ENCODE measurements at regions not wholly inside any gene's neighbourhood (a gene's known extent, or its start where the extent isn't known, plus 50 kb on each side); places are given as distances from the start of the nearest gene placed in this dataset.

DNA sequence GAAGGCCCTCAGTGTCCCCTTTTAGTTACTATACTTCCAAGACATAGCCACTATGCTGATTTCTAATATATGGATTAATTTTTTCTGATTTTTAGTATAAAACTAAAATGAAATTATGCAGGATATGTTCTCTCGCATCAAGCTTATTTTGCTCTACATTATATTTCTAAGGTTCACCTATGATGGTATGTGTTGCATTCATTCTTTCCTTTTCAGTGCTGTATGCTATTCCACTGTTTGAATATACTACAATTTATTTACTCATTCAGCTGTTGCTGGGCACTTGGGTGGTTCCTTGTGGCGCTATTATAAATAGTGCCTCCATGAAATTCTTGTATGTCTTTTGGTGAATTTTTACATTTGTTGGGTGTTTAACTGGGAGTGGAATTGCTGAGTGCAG lies 230.3 kb downstream of the ATG4C start:
- ATAC-seq = no peak
- TF ChIP-seq, protein P1, sequence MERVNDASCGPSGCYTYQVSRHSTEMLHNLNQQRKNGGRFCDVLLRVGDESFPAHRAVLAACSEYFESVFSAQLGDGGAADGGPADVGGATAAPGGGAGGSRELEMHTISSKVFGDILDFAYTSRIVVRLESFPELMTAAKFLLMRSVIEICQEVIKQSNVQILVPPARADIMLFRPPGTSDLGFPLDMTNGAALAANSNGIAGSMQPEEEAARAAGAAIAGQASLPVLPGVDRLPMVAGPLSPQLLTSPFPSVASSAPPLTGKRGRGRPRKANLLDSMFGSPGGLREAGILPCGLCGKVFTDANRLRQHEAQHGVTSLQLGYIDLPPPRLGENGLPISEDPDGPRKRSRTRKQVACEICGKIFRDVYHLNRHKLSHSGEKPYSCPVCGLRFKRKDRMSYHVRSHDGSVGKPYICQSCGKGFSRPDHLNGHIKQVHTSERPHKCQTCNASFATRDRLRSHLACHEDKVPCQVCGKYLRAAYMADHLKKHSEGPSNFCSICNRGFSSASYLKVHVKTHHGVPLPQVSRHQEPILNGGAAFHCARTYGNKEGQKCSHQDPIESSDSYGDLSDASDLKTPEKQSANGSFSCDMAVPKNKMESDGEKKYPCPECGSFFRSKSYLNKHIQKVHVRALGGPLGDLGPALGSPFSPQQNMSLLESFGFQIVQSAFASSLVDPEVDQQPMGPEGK (CRISPR knock-in tag; IDR thresholded peaks at IDR 0.05; ENCODE audit: borderline replicate concordance) = no peak
- TF ChIP-seq BACH2 (CRISPR knock-in tag; IDR thresholded peaks at IDR 0.05; ENCODE audit: borderline replicate concordance) (no peak), ZNF70 (CRISPR knock-in tag; IDR thresholded peaks at IDR 0.05) (no peak)

DNA sequence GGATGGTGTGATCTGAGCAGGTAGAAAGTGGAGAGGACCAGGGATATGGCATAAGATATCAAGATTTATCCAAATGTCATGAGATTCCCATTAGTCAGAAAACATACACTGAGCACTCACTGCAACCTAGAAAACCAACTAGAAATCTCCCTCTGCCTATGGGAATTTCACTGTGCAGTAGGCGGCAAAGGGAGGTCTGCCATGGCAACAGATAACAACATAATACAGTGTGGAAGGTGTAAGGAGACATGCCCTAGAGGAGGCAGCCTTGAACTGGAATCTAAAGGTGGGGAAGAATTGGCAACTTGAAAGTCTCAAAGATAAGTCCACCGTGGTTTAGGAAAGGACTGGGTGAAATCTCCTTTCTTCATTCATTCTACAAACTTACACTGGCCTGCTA lies 238.4 kb downstream of the ATG4C start:
- no peak for ATAC-seq
- no peak for TF ChIP-seq BACH2 (CRISPR knock-in tag; IDR thresholded peaks at IDR 0.05; ENCODE audit: borderline replicate concordance)
- no peak for TF ChIP-seq TOX (CRISPR knock-in tag; IDR thresholded peaks at IDR 0.05; ENCODE audit: borderline replicate concordance)
- TF ChIP-seq ZNF565 (CRISPR knock-in tag; conservative IDR thresholded peaks at IDR 0.05; ENCODE audit: low read depth) = no peak

DNA sequence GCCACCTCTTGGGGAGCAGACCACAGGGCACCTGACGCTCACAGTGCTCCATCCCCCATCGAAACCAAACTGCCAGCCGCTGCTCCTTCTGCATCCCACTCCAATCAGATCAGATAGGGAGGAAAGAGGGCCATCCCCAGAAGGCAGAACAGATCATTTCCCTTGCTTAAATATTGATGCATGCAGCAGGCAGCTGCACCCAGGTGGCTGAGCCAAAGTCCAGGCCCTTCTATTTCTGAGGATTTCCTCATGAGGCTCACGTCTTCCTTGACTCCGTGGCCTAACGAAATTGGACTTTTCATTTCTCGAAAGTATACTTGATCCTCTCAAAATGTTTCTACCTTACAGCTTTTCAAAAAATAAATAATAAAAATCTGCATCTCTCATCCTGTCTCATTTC lies 239.2 kb downstream of the ATG4C start:
- no peak for ATAC-seq
- TF ChIP-seq ESRRG (CRISPR knock-in tag; IDR thresholded peaks at IDR 0.05) = no peak
- TF ChIP-seq, protein P1 (CRISPR knock-in tag; IDR thresholded peaks at IDR 0.05; ENCODE audit: borderline replicate concordance) = no peak
- TF ChIP-seq, protein P2, sequence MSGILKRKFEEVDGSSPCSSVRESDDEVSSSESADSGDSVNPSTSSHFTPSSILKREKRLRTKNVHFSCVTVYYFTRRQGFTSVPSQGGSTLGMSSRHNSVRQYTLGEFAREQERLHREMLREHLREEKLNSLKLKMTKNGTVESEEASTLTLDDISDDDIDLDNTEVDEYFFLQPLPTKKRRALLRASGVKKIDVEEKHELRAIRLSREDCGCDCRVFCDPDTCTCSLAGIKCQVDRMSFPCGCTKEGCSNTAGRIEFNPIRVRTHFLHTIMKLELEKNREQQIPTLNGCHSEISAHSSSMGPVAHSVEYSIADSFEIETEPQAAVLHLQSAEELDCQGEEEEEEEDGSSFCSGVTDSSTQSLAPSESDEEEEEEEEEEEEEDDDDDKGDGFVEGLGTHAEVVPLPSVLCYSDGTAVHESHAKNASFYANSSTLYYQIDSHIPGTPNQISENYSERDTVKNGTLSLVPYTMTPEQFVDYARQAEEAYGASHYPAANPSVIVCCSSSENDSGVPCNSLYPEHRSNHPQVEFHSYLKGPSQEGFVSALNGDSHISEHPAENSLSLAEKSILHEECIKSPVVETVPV (CRISPR knock-in tag; IDR thresholded peaks at IDR 0.05) = no peak
- no peak for TF ChIP-seq ZFP3 (CRISPR knock-in tag; IDR thresholded peaks at IDR 0.05)
- TF ChIP-seq RARB (CRISPR knock-in tag; IDR thresholded peaks at IDR 0.05) = no peak
- TF ChIP-seq SNAI2 (CRISPR knock-in tag; IDR thresholded peaks at IDR 0.05) = no peak
- no peak for TF ChIP-seq ZNF8 (CRISPR knock-in tag; IDR thresholded peaks at IDR 0.05)
- no peak for TF ChIP-seq TSHZ2 (CRISPR knock-in tag; IDR thresholded peaks at IDR 0.05)

- TF ChIP-seq ZC3H10 (CRISPR knock-in tag; IDR thresholded peaks at IDR 0.05) (no peak), ZFP30 (CRISPR knock-in tag; IDR thresholded peaks at IDR 0.05) (no peak), TCF4 (CRISPR knock-in tag; IDR thresholded peaks at IDR 0.05; ENCODE audit: borderline replicate concordance) (no peak), ISL1 (CRISPR knock-in tag; IDR thresholded peaks at IDR 0.05) (no peak), TSHZ2 (CRISPR knock-in tag; IDR thresholded peaks at IDR 0.05) (no peak), OSR1 (CRISPR knock-in tag; IDR thresholded peaks at IDR 0.05) (no peak), SNAI2 (CRISPR knock-in tag; IDR thresholded peaks at IDR 0.05) (no peak), ZNF70 (CRISPR knock-in tag; IDR thresholded peaks at IDR 0.05) (no peak), ESRRG (CRISPR knock-in tag; IDR thresholded peaks at IDR 0.05) (no peak), BACH2 (CRISPR knock-in tag; IDR thresholded peaks at IDR 0.05; ENCODE audit: borderline replicate concordance) (no peak), GLIS3 (CRISPR knock-in tag; IDR thresholded peaks at IDR 0.05) (no peak), ZNF565 (CRISPR knock-in tag; conservative IDR thresholded peaks at IDR 0.05; ENCODE audit: low read depth) (no peak), ZNF8 (CRISPR knock-in tag; IDR thresholded peaks at IDR 0.05) (no peak)
- TF ChIP-seq, protein P1 (CRISPR knock-in tag; IDR thresholded peaks at IDR 0.05; ENCODE audit: borderline replicate concordance) = no peak
- ATAC-seq = no peak
Observed at GRCh38 chr1:63023637-63024036, 239.7 kb downstream of the ATG4C start.
